M059J (cell line): ENCODE measurements at regions not wholly inside any gene's neighbourhood (a gene's known extent, or its start where the extent isn't known, plus 50 kb on each side); places are given as distances from the start of the nearest gene placed in this dataset.
A peak's percentile ranks its signal among the peaks of the same experiment; 100 is the strongest.

Experiments used
- DNase-seq: peaks from one replicate; pipeline ENCODE4 v3.0.0-alpha.2; 2012; ENCODE audit warnings: low read depth

GRCh38 chr22:27139935-27140511 lies 482.6 kb downstream of the MIAT start:
- peak; percentile 94 for DNase-seq

GRCh38 chr22:27142286-27142685 lies 484.9 kb downstream of the MIAT start:
- DNase-seq: peak; percentile 39

DNA sequence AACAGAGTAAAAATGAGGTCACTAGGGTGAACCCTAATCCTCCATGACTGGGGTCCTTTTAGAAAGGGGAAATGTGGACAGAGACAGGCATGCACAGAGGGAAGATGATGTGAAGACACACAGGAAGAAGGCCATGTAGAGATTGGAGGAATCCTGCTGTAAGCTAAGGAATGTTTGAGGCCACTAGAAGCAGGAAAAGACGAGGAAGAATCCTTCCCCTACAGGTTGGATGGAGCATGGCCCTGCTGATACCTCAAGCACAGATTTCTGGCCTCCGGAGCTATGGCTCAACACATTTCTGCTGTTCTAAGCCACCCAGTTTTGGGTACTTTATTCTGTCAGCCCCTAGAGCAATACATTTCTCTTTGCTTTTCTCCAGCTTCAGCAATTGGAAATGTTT lies 486.9 kb downstream of the MIAT start:
- no peak for DNase-seq

GRCh38 chr22:27146866-27147633 lies 489.7 kb downstream of the MIAT start:
- peak; percentile 89 for DNase-seq

GRCh38 chr22:27148055-27148454 lies 490.7 kb downstream of the MIAT start:
- DNase-seq: no peak

GRCh38 chr22:27148886-27149470 lies 491.6 kb downstream of the MIAT start:
- DNase-seq: no peak

DNA sequence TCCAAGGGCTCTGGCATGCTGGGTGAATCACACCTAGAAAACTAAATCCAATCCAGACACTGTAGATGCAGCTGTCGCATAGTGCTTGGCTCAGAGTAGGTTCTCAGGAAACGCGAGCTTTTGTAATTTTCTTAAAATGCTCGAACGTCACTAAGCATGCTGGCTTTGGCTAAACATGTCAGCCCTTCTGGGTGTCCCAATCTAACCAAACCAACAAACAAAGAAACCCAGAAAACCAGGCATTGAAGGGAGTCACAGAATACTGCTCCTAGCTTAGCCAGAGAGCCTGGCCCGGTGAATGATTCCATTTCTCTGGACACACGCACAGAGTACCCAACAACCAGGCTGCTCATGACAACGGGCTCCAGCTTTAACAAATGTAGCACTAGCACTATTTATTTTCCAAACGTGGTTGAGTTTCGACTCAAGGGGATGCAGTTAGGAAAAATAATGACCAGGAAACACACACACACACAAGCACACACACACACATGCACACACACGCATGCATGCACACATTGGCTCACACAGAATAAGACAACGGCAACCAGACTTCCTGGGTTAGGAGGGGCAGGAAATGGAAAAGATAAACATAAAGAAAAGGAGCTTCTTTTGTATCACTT lies 492.6 kb downstream of the MIAT start:
- no peak for DNase-seq

DNA sequence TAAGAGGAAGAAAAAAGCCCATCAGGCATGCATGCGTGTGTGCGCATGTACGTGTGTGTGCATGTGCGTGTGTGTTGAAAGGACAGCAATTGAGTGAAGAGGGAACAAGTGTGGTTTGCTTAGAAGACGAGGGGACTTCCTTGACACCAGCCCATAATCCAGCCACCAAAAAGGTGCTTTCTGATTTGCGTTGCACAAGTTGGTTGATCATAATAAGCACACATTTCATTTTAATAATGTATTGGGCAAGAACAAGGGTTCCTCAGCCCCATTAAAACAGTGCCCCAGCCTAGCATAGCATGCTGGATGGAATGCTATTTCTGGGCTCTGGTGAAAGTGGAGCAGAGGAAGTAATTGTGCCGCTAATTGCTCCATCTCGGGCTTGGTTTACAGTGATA lies 493.2 kb downstream of the MIAT start:
- no peak for DNase-seq

GRCh38 chr22:27151407-27151806 lies 494.0 kb downstream of the MIAT start:
- DNase-seq: no peak

DNA sequence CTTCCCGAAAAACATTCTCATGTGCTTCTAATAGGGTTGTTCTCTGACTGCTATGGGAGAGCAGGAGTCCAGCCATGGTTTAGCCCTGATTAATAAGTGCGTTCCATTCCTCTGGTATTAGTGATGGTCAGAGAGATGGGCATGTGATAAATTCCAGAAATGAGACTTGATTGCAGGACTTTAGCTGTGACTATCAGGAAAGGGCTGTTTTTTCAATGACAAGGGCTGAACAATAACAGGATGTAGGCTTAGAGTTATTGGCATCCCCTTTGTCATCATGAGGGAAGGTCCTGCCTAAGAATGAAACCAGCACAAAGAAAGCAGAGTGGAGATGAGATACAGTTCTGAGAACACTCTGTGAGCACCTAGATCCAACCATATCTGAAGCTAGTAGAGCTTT lies 494.6 kb downstream of the MIAT start:
- DNase-seq: no peak

GRCh38 chr22:27152883-27153282 lies 495.5 kb downstream of the MIAT start:
- no peak for DNase-seq

DNA sequence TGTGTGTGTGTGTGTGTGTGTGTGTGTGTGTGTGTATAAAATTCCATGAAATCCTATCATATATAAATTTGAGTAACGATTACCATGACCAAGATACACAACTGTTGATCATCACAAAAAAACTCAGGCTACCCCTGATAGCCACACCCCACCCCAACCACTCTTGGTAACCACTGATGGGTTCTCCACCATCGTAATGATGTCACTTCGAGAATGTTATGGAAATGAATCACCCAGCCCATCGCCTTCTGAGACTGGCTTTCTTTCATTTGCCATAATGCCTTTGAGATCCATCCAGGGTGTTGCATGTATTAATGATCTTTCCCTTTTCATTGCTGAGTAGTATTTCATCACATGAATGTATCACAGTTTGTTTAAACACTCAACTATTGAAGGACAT lies 496.0 kb downstream of the MIAT start:
- no peak for DNase-seq

DNA sequence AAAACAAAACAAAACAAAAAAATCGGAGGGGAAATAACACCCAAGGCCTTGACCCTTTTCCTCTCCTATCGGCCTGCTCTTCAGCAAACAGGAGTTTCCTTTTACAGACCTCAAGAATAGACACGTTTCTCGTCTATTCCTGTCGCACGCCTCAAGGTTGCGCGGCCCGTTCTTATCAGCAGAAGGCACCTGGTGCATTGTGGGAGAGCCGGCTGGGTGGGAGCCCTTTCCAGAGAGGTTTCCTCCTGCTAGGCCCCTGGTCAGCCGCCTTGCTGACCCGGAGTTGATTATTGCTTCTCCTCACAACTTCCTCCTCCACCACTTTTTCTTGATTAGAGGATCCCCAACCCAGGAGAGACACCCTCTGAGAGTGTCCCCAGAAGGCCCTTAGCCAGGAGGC lies 497.3 kb downstream of the MIAT start:
- DNase-seq: no peak

DNA sequence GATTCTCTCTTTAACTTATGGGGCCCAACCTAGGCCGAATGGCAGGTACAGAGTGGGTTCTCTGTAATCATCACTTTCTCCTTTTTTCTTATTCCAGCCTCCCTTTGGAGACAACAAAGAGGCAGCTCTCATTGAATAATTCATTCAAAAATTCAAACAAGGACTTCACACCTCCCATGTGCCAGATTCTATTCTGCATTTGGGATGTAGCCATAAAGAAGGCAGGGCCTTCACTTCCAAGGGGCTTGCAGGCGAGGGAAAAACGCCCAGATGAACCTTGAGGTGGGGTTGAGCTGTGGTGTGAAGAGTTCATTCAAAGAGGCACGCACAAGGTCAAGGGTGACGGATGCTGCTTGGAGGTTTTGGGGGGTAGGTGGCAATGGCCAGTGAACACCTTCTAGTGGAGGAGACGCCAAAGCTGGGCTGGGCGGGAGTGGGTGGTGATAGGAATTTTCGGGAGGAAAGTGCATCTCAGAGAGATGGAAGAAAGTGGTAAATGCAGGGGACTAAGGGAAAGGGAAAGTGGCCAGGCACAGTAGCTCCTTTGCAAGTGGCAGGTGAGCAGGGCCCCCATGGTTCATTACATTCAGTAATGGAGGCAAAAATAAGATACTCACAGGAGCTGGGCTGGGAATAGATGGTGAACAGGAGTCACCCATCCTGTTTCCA lies 499.6 kb downstream of the MIAT start:
- DNase-seq: no peak

- DNase-seq: no peak
Observed at GRCh38 chr22:27157666-27158370, 500.4 kb downstream of the MIAT start.

- DNase-seq: no peak
Observed at GRCh38 chr22:27159016-27159415, 501.6 kb downstream of the MIAT start.

DNA sequence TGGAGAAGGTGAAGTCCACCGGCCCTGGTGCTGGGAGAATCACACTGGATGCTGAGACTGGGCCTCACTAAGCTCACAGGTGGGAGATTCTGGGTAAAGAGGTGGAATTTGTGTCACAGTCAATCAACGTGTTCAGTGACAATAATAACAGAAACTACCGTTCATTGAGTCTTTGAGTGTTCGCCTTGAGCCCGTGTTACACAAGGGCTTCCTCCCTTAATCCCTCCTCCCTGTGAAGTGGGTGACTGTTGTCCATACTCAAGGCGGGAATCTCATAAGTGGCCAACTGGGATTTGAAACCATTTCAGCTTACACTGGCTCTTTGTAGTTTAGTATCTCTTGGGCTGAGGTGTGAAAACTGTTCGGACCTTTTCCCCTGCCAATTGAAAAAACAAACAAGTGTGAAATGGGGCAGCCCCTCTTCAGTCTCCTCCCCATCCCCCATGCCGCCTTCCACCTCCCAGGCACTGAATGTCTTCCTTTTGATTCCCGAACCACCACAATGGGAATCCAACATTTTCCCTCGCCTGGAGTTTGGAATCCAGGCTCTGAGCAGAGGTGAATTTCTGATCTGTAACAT lies 502.4 kb downstream of the MIAT start:
- DNase-seq: no peak

- DNase-seq: no peak
Observed at GRCh38 chr22:27163162-27164137, 506.1 kb downstream of the MIAT start.

GRCh38 chr22:27164781-27165503 lies 507.6 kb downstream of the MIAT start:
- DNase-seq: no peak
